ENCODE measurements at regions not wholly inside any gene's neighbourhood (a gene's known extent, or its start where the extent isn't known, plus 50 kb on each side); places are given as distances from the start of the nearest gene placed in this dataset.

DNA sequence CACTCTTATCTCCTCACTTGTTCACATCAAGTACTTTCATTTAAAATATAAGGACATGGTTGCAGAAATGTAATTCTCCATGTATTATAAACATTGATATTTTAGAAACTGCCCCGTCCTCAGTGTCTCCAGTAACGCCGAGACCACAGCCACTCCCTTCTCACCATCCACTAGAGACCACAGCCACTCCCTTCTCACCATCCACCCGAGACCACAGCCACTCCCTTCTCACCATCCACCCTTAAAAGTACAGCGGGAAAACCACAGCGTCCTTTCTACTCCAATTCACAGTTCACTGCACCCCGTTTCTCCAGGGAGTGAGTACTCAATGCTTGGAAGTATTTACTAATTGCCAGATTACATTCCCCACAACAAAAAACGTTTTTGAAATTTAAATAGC, 1452.2 kb upstream of the ACVR2A start:
- TF ChIP-seq POLR2AphosphoS5 (IDR thresholded peaks at IDR 0.05) (no peak), CTCF (IDR thresholded peaks at IDR 0.05) (no peak), POLR2A (IDR thresholded peaks at IDR 0.05) (no peak)

All from sigmoid colon (tissue), 4 donors.